ENCODE measurements at regions not wholly inside any gene's neighbourhood (a gene's known extent, or its start where the extent isn't known, plus 50 kb on each side); places are given as distances from the start of the nearest gene placed in this dataset.

DNA sequence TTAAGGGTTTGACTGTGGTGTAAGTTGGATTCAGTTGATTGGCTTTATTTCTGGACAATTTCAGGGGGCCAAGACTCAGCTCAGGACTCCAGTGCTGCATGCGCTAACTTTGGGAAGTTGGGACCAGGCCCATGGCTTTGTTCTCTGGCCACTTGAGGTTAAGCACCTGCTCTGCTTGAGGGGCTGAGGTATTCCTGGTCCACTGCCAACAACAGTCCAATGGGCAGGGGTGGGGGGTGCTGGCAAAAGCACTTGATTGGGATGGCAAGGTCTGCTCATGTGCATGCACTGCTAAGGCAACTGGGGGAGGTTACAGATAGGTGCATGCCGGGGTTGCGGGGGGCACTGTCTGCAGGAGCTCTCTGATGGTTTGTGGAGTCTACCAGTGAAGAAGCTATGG is 52.6 kb upstream of the ASB17 start:
- H3K27ac ChIP-seq, result no peak overlapping the region
- H3K36me3 ChIP-seq, result no peaks in the 10 kb centered on the region
- H3K9me3 ChIP-seq, result no peaks in the 10 kb centered on the region
- H3K27me3 ChIP-seq, result no peaks in the 10 kb centered on the region
- DNase-seq, result no peak
- TF ChIP-seq CTCF (IDR thresholded peaks at IDR 0.05), result no peak
- TF ChIP-seq POLR2A (IDR thresholded peaks at IDR 0.05), result no peak
- H3K4me3 ChIP-seq, result no peak overlapping the region
- no peaks in the 10 kb centered on the region for H3K4me1 ChIP-seq

DNA sequence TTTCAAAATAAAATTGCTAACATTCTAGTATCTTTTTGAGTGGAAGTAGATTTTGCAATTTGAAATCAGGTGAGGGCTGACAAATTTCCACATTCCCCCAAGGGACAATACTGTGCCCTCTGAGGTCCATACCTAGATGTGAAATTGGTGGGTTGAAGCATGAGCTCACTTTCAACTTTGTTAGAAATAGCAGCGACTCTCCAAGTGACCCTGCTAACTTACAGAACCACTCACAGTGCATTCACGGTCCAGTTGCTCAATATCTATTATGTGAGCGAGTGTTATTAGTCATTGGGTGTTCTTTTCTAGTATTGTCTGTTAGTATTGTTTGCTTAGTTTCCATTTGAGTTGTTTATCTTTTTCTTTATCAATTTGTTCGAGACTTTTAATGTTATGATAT is 53.6 kb upstream of the ASB17 start:
- Histone ChIP-seq H3K4me1 (no peaks in the 10 kb centered on the region), H3K27ac (no peak overlapping the region), H3K27me3 (no peaks in the 10 kb centered on the region), H3K36me3 (no peaks in the 10 kb centered on the region), H3K9me3 (no peaks in the 10 kb centered on the region), H3K4me3 (no peak overlapping the region)
- no peak for DNase-seq
- TF ChIP-seq POLR2A (IDR thresholded peaks at IDR 0.05) (no peak), CTCF (IDR thresholded peaks at IDR 0.05) (no peak)

GRCh38 chr1:75986478-75986877 is 54.3 kb upstream of the ASB17 start:
- TF ChIP-seq POLR2A (IDR thresholded peaks at IDR 0.05) (no peak), CTCF (IDR thresholded peaks at IDR 0.05) (no peak)

DNA sequence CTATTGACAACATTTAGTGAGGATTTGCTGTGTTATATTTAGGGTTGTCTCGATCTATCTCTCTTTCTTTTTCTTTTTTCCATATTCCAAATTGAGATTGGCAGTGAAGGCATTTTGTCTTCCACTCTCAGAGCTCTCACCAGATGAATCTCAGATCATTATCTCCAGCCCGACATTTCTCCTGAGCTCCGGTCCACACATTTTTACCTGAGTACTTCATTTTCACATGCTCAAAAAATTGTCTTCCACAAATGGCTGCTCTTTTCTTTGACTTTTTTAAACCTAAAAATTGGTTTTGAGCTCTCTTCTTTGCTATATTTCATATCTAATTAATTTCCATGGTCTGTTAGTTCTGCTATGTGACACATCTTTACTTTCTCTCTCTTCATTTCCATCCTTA is 56.9 kb upstream of the ASB17 start:
- Histone ChIP-seq H3K4me1 (no peaks in the 10 kb centered on the region), H3K4me3 (no peak overlapping the region), H3K27ac (no peak overlapping the region), H3K36me3 (no peaks in the 10 kb centered on the region), H3K27me3 (no peaks in the 10 kb centered on the region), H3K9me3 (no peaks in the 10 kb centered on the region)
- no peak for TF ChIP-seq POLR2A (IDR thresholded peaks at IDR 0.05)
- TF ChIP-seq CTCF (IDR thresholded peaks at IDR 0.05), result no peak
- DNase-seq, result no peak

More at GRCh38 chr1:75986478-75986877, 54.3 kb upstream of the ASB17 start:
- Histone ChIP-seq H3K4me1 (no peaks in the 10 kb centered on the region), H3K36me3 (no peaks in the 10 kb centered on the region), H3K27me3 (no peaks in the 10 kb centered on the region), H3K27ac (no peak overlapping the region), H3K4me3 (no peak overlapping the region), H3K9me3 (no peaks in the 10 kb centered on the region)
- DNase-seq, result no peak

DNA sequence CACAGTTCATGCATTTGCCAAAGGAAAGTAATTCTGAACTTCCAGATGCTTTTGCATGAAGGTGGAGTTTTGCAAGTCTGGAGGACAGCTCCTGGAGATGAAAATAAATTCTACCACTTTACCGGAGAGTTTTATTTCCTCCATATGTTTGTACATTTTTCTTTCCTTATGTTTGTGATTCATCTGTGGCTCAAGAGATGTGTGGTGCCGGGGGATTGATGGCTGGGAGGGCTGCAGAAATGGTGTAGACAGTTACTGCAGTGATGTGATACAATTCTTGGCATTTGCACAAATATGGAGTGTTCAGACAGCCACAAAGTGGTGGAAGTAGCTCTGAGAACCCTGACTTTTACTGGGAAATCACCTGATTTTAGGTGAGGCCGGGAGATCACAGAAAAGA is 58.5 kb upstream of the ASB17 start:
- TF ChIP-seq CTCF (IDR thresholded peaks at IDR 0.05) (no peak), POLR2A (IDR thresholded peaks at IDR 0.05) (no peak)
- no peaks in the 10 kb centered on the region for H3K36me3 ChIP-seq
- no peak overlapping the region for H3K4me3 ChIP-seq
- no peaks in the 10 kb centered on the region for H3K27me3 ChIP-seq
- no peaks in the 10 kb centered on the region for H3K9me3 ChIP-seq
- H3K27ac ChIP-seq, result no peak overlapping the region
- DNase-seq, result no peak
- no peaks in the 10 kb centered on the region for H3K4me1 ChIP-seq

DNA sequence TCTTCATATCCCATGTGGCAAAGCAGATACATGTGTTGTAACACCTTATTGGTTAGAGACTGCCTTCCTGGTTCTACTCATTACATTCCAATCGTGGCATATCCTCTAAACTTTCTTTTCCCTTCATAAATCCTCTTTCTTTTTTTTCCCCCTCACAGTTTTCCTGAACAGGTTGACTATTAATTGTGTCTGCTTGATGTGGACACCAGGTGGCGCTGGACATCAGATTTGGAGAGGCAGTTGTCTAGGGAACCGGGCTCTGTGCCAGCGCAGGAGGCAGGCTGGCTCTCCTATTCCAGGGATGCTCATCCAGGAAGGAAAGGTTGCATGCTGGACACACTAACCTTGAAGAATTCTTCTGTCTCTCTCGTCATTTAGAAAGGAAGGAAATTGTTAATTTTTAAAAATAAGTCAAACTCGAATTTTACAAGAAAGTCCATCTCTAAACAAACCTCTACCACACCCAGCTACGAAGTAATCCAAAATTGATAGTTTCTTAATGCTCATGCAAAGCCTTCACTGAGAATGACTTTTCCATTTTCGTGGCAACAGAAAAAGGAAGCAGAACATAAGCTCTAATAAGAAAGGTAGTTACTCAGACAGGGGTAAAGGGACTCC is 59.4 kb upstream of the ASB17 start:
- H3K36me3 ChIP-seq, result no peaks in the 10 kb centered on the region
- no peak overlapping the region for H3K27ac ChIP-seq
- TF ChIP-seq POLR2A (IDR thresholded peaks at IDR 0.05) (no peak), CTCF (IDR thresholded peaks at IDR 0.05) (peak; percentile 34 to 85 (median 78))
- peak; percentile 72 to 94 (median 88) for DNase-seq
- no peaks in the 10 kb centered on the region for H3K27me3 ChIP-seq
- no peaks in the 10 kb centered on the region for H3K9me3 ChIP-seq
- no peak overlapping the region for H3K4me3 ChIP-seq
- no peaks in the 10 kb centered on the region for H3K4me1 ChIP-seq
